ENCODE measurements at regions not wholly inside any gene's neighbourhood (a gene's known extent, or its start where the extent isn't known, plus 50 kb on each side); places are given as distances from the start of the nearest gene placed in this dataset.

DNA sequence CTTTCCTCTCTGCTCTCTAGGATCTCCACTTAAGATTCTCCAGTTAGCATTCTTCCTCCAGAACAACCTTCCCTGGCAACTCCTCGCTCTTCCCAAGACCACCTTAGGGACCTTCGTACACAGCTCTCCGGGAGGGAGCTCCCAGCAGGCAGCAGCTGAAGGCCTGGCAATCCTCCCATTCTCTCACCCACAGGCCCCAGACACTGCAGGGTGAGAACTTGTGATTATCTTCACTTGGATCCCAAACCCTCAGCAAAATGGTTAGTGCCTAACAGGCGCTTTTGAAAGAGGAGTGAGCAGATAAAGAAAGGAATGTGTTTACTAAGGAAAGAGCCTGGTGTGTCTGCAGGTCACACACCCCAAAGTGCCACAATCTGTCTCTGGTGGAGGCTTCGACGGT, 83.8 kb upstream of the SNTG2 start:
- TF ChIP-seq, protein P1, sequence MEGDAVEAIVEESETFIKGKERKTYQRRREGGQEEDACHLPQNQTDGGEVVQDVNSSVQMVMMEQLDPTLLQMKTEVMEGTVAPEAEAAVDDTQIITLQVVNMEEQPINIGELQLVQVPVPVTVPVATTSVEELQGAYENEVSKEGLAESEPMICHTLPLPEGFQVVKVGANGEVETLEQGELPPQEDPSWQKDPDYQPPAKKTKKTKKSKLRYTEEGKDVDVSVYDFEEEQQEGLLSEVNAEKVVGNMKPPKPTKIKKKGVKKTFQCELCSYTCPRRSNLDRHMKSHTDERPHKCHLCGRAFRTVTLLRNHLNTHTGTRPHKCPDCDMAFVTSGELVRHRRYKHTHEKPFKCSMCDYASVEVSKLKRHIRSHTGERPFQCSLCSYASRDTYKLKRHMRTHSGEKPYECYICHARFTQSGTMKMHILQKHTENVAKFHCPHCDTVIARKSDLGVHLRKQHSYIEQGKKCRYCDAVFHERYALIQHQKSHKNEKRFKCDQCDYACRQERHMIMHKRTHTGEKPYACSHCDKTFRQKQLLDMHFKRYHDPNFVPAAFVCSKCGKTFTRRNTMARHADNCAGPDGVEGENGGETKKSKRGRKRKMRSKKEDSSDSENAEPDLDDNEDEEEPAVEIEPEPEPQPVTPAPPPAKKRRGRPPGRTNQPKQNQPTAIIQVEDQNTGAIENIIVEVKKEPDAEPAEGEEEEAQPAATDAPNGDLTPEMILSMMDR (IDR thresholded peaks at IDR 0.05), result no peak
- TF ChIP-seq EP300 (IDR thresholded peaks at IDR 0.05) (no peak), POLR2A (IDR thresholded peaks at IDR 0.05) (no peak)

Data from stomach (tissue), 4 donors.